CD4-positive, alpha-beta T cell (primary cell): ENCODE measurements at regions not wholly inside any gene's neighbourhood (a gene's known extent, or its start where the extent isn't known, plus 50 kb on each side); places are given as distances from the start of the nearest gene placed in this dataset.

Source experiments
- ATAC-seq: fragments of 200-7000 bp; cut with Tn5 transposase; one replicate; pipeline ENCODE4 v1.10.0; 2022; ENCODE audit warnings: mild to moderate bottlenecking; ENCODE audit not compliant: poor library complexity
- CTCF ChIA-PET: fragments of 350-600 bp; sonication (Branson Sonifier 250); formaldehyde crosslinking; loops from one replicate; lab custom pipeline; 2021; ENCODE audit warnings: antibody characterized with exemption, inconsistent platforms; lab: Charles Lee
- POLR2A ChIA-PET: fragments of 350-600 bp; sonication (Branson Sonifier 250); formaldehyde crosslinking; loops from one replicate; lab custom pipeline; 2021; ENCODE audit warnings: antibody characterized with exemption, inconsistent platforms; lab: Charles Lee
- DNase-seq, 14 experiments: peaks; one replicate each; pipeline ENCODE4 v3.0.0-alpha.2; 2013 to 2020; ENCODE audit warnings: mixed read lengths in 2 of 14
- H3K27ac ChIP-seq, 2 donors: one replicate each; pipeline versions ENCODE4 v1.5.1 to v1.7.0; 2013; ENCODE audit warnings: low read length in 2 of 2, low read depth in 1 of 2, mild to moderate bottlenecking in 1 of 2
- H3K27me3 ChIP-seq, 2 experiments: 1 replicate in 1 of 2; 2 replicates in 1 of 2; pipeline versions ENCODE4 v1.6.1 to v1.7.0; 2013; ENCODE audit warnings: low read length in 2 of 2, control low read depth in 1 of 2, mild to moderate bottlenecking in 1 of 2, moderate library complexity in 1 of 2; ENCODE audit not compliant: insufficient read depth in 2 of 2, control insufficient read depth in 1 of 2
- H3K36me3 ChIP-seq: one replicate; pipeline ENCODE4 v1.6.1; 2013; ENCODE audit warnings: low read length, control low read depth; ENCODE audit not compliant: insufficient read depth
- H3K4me1 ChIP-seq: one replicate; pipeline ENCODE4 v1.6.1; 2013; ENCODE audit warnings: low read length, control low read depth; ENCODE audit not compliant: insufficient read depth
- H3K4me3 ChIP-seq: one replicate; pipeline ENCODE4 v1.5.1; 2013; ENCODE audit warnings: mild to moderate bottlenecking, low read length, moderate library complexity
- H3K9me3 ChIP-seq, 2 experiments: 1 replicate in 1 of 2; 2 replicates in 1 of 2; pipeline versions ENCODE4 v1.6.1 to v1.7.0; 2013; ENCODE audit warnings: low read length in 2 of 2, mild to moderate bottlenecking in 2 of 2, control low read depth in 1 of 2, moderate library complexity in 1 of 2; ENCODE audit not compliant: control insufficient read depth in 1 of 2, insufficient read depth in 1 of 2
- H3K27ac Mint-ChIP-seq: one replicate; pipeline ENCODE4 v1.8.0; 2020; ENCODE audit warnings: mixed read lengths
- H3K27me3 Mint-ChIP-seq: one replicate; pipeline ENCODE4 v1.8.0; 2021; ENCODE audit warnings: mixed read lengths
- H3K36me3 Mint-ChIP-seq: one replicate; pipeline ENCODE4 v1.8.0; 2021; ENCODE audit warnings: low read depth, mixed read lengths
- H3K4me1 Mint-ChIP-seq: one replicate; pipeline ENCODE4 v1.8.0; 2021; ENCODE audit warnings: low read depth, mixed read lengths
- H3K4me3 Mint-ChIP-seq: one replicate; pipeline ENCODE4 v1.8.0; 2020; ENCODE audit warnings: mild to moderate bottlenecking, mixed read lengths
- H3K9me3 Mint-ChIP-seq: one replicate; pipeline ENCODE4 v1.8.0; 2020; ENCODE audit warnings: mixed read lengths
- CTCF ChIP-seq: fragments of 200-600 bp; IDR thresholded peaks from one replicate; pipeline ENCODE4 v1.8.0; 2022; ENCODE audit warnings: antibody characterized with exemption, mild to moderate bottlenecking
- intact Hi-C, 2 experiments: fragments of 100-400 bp; cut with DNase I in 1 of 2; cut with micrococcal nuclease in 1 of 2; formaldehyde crosslinking; loops; one replicate each; pipeline versions ENCODE4 v1.15.1 to v1.9.0; 2023 to 2025; cut with DNase I, micrococcal nuclease

- no peaks in the 10 kb centered on the region for H3K4me1 Mint-ChIP-seq
- ATAC-seq (no peak), DNase-seq (no peak)
- intact Hi-C loops = no loop called here
- no peak overlapping the region for H3K27ac Mint-ChIP-seq
- H3K9me3 Mint-ChIP-seq = peaks cover 11% of the 10 kb centered on the region
- H3K4me3 Mint-ChIP-seq = no peak overlapping the region
- H3K4me1 ChIP-seq = no peaks in the 10 kb centered on the region
- ChIA-PET POLR2A (no interaction called here), CTCF (no interaction called here)
- H3K36me3 ChIP-seq = no peaks in the 10 kb centered on the region
- no peaks in the 10 kb centered on the region for H3K9me3 ChIP-seq
- no peak for TF ChIP-seq CTCF
- no peaks in the 10 kb centered on the region for H3K27me3 ChIP-seq
- no peaks in the 10 kb centered on the region for H3K27me3 Mint-ChIP-seq
- H3K27ac ChIP-seq = no peak overlapping the region
- H3K4me3 ChIP-seq = no peak overlapping the region
- no peaks in the 10 kb centered on the region for H3K36me3 Mint-ChIP-seq
Observed at GRCh38 chr2:56912490-56912889, 728.7 kb downstream of the CCDC85A start.

DNA sequence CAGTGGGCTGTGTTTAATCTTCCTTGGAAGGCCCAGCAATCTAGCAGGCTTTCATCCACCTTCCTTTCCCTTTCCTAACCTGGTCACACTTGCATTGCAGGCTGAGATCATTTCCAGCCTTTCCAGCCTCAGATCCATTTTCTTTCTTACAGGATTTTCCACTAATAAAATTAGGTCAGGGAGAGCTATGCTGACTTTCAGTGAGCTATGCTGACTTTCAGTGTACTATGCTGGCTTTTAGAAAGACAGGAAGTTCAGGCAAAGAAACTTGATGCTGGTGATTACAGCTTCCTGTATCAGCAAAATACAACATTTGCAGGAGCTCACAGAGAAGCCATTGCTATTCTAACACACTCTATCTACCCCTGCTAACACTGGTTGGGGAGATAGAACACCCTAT is 735.0 kb downstream of the CCDC85A start:
- peaks cover 10% of the 10 kb centered on the region for H3K9me3 Mint-ChIP-seq
- no peaks in the 10 kb centered on the region for H3K36me3 ChIP-seq

GRCh38 chr2:56933976-56934375 is 750.2 kb downstream of the CCDC85A start:
- H3K27ac ChIP-seq = no peak overlapping the region
- H3K4me3 Mint-ChIP-seq = no peak overlapping the region
- H3K9me3 ChIP-seq = no peaks in the 10 kb centered on the region
- no peaks in the 10 kb centered on the region for H3K36me3 ChIP-seq
- no peaks in the 10 kb centered on the region for H3K27me3 ChIP-seq
- CTCF ChIA-PET = no interaction called here
- no peak overlapping the region for H3K4me3 ChIP-seq
- intact Hi-C loops = no loop called here
- no peaks in the 10 kb centered on the region for H3K4me1 Mint-ChIP-seq
- DNase-seq (no peak), ATAC-seq (no peak)
- no peaks in the 10 kb centered on the region for H3K27me3 Mint-ChIP-seq
- H3K4me1 ChIP-seq = no peaks in the 10 kb centered on the region
- H3K27ac Mint-ChIP-seq = no peak overlapping the region
- POLR2A ChIA-PET = no interaction called here
- no peak for TF ChIP-seq CTCF
- no peaks in the 10 kb centered on the region for H3K36me3 Mint-ChIP-seq
- peaks cover 5% of the 10 kb centered on the region for H3K9me3 Mint-ChIP-seq

More for the DNA sequence above, 735.0 kb downstream of the CCDC85A start:
- Mint-ChIP-seq H3K27me3 (no peaks in the 10 kb centered on the region), H3K36me3 (no peaks in the 10 kb centered on the region), H3K4me1 (no peaks in the 10 kb centered on the region), H3K4me3 (no peak overlapping the region), H3K27ac (no peak overlapping the region)
- H3K9me3 ChIP-seq = no peaks in the 10 kb centered on the region
- no peak overlapping the region for H3K4me3 ChIP-seq
- H3K27ac ChIP-seq = no peak overlapping the region
- CTCF ChIA-PET = no interaction called here
- POLR2A ChIA-PET = no interaction called here
- DNase-seq (no peak), ATAC-seq (no peak)
- intact Hi-C loops = no loop called here
- TF ChIP-seq CTCF = no peak
- no peaks in the 10 kb centered on the region for H3K4me1 ChIP-seq
- H3K27me3 ChIP-seq = no peaks in the 10 kb centered on the region
